GM12874 (cell line): ENCODE measurements at regions not wholly inside any gene's neighbourhood (a gene's known extent, or its start where the extent isn't known, plus 50 kb on each side); places are given as distances from the start of the nearest gene placed in this dataset.

Source experiments
- CTCF ChIP-seq: IDR thresholded peaks from 2 replicates; pipeline ENCODE4 v1.5.1; 2011; ENCODE audit warnings: low read depth, mild to moderate bottlenecking, control low read depth, low read length, moderate library complexity; ENCODE audit not compliant: insufficient read depth

- no peak for TF ChIP-seq CTCF
Measured at GRCh38 chr5:19241690-19242089, 746.3 kb downstream of the CDH18 start.

- TF ChIP-seq CTCF, result no peak
Measured at GRCh38 chr5:19247302-19247701, 740.7 kb downstream of the CDH18 start.

- TF ChIP-seq CTCF, result no peak
Measured at GRCh38 chr5:19256036-19256435, 732.0 kb downstream of the CDH18 start.

- no peak for TF ChIP-seq CTCF
Measured at GRCh38 chr5:19258686-19259085, 729.3 kb downstream of the CDH18 start.

GRCh38 chr5:19261879-19262278, 726.1 kb downstream of the CDH18 start:
- no peak for TF ChIP-seq CTCF

GRCh38 chr5:19264821-19265220, 723.2 kb downstream of the CDH18 start:
- TF ChIP-seq CTCF, result no peak

GRCh38 chr5:19266791-19267190, 721.2 kb downstream of the CDH18 start:
- TF ChIP-seq CTCF, result no peak

- no peak for TF ChIP-seq CTCF
Measured at GRCh38 chr5:19270153-19270552, 717.8 kb downstream of the CDH18 start.
